RPMI7951 (cell line): ENCODE measurements at regions not wholly inside any gene's neighbourhood (a gene's known extent, or its start where the extent isn't known, plus 50 kb on each side); places are given as distances from the start of the nearest gene placed in this dataset.
"Not testable (repeated sequence)": the region's sequence is repeated elsewhere in the genome, so short reads cannot be mapped to it uniquely, and the experiment has no call there.

Experiments used
- DNase-seq: peaks from one replicate; pipeline ENCODE4 v3.0.0-alpha.2; 2012; ENCODE audit warnings: low read depth

GRCh38 chr18:67135981-67136380 lies 380.5 kb downstream of the DSEL start:
- peak; percentile 15 for DNase-seq

- DNase-seq = no peak
Observed at GRCh38 chr18:67134911-67135310, 381.6 kb downstream of the DSEL start.

DNA sequence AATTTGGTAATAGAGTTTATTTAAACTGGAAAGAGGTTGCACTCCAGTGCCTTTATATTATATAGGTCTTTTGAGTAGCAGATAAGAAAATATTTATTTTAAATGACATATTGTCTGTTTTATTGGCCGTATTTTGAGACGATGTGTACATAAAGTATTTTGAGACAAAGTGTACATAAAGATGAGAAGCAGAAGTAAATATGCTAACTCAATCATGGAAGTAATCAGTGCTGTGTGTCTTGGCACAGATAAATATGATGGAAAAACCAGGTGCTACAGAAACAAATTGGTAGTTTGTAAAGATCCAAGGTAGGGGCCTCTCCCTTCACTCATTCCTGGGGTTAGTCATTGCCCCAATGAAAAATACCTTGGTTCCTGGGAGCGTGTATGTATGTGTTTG lies 382.9 kb downstream of the DSEL start:
- no peak for DNase-seq

DNA sequence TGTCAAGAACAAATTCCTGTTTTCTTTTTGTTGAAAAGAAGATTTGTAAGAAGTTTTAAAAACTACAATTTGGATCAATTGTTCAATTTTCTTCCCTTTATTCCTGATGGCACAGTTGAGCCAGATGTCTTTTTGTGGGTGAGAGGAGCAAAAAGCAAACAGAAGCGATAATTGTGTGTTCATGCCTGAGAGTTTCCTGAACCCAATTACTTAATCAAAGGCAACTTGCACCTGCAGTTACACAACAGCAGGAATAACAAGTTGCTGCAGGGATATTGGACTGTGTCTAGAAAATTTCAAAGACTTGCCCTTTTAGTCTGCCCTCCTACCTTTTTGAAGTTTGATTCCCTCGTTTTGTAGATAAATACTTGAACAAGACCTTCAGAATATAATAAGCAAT lies 383.6 kb downstream of the DSEL start:
- DNase-seq = no peak

DNA sequence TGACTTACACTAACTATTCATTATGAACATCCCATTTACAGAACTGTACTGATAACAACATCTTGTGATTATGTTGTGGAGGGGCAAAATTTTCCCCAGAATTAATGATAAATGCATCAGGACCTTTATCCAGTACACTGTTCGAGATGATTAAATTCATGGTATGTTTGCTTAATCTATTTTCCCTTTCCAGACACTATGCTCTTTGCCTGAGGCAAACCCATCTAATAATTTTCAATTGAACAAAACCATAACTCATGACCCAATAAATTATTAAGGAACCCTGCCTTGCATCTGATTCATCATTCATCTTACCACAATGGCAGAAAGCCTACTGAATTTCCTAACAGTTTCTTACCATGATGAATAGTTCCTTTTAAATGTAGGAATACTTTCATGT lies 385.0 kb downstream of the DSEL start:
- DNase-seq = no peak

- DNase-seq = not testable (repeated sequence)
Observed at GRCh38 chr18:67126751-67127150, 389.8 kb downstream of the DSEL start.

DNA sequence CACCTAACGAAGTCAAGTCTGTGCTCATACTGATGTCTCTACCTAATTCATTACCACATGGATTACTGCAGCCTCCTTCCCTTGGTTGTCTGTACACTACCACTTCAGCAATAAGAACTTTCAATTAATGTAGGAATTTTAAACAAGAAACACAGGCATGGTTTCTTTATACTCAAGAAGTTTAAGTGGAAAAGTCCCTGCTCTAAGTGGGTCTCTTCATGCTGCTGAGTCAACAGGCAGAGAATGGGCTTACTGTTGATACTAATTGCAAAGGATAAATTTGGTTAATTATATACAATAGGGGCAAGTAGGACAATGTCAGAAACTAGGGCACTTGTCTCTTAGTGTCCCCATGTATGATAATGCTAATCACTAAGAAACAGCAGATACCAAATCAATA lies 392.6 kb downstream of the DSEL start:
- DNase-seq = no peak

DNA sequence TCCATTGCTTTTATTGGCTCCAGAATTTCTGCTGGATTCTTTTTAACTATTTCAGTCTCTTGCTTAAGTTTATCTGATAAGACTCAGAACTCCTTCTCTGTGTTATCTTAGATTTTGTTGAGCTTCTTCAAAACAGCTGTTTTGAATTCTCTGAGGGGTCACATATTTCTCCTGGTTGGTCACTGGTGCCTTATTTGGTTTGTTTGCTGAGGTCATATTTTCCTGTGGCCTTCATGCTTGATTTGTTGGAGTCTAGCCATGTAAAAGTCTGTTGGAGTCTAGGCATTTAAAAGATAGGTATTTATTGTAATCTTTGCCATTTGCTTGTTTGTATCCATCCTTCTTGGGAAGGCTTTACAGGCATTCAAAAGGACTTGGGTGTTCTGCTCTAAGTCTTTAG lies 398.7 kb downstream of the DSEL start:
- DNase-seq = no peak

DNA sequence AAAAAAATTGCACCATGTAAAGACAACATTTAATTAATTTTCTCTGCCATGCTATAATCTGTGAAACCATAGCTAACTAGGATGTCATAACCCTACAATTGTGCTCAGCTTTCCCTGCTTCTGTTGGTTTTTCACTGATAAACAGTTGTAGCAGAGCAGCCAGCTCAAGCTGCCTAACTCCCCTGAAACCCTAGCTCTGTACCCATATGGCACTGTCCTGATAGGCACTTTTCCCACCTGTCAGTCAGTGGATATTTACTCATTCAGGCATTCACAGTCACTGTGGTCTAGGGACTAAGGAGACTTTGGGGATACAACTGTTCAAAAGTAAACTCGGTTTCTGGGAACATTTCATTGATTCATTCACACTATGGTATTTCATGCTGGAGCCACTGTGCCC lies 407.0 kb downstream of the DSEL start:
- DNase-seq = no peak

DNA sequence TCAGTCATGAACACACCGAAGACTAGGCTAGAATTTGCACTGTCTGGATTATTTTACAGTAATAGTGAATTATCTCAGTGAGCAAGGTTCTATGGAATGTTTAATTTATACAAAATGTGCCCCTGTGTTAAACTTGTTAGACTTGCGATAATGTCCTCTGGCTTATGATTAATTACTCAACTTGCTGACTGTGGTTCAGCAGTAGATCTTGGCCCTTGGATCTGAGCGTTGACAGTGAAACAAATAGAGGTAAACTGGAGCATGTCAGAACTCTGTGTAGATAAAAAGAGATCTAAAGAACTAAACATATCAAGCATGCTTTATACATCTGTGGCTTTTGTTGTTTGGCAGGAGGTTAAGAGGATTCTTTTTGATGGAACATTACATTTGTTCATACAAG lies 407.6 kb downstream of the DSEL start:
- no peak for DNase-seq

GRCh38 chr18:67104700-67105284 lies 411.7 kb downstream of the DSEL start:
- peak; percentile 8 for DNase-seq

DNA sequence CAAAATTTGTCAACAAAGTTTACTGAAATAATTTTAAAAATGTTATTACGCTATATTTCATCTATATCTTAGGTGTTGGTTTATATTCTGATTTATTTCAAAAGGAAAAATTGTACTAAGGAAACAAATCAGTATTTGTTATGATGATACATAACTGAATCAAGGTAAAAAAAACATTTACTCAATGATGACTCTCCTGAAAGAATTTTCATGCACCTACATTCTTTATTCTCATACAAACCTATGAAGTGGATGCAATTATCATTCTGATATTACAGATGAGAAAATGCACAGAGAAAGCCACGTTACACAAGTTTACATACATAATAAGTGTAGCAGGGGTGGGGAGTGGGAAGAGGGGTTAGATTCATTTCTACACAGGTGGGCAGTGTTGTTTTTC lies 422.4 kb downstream of the DSEL start:
- no peak for DNase-seq

DNA sequence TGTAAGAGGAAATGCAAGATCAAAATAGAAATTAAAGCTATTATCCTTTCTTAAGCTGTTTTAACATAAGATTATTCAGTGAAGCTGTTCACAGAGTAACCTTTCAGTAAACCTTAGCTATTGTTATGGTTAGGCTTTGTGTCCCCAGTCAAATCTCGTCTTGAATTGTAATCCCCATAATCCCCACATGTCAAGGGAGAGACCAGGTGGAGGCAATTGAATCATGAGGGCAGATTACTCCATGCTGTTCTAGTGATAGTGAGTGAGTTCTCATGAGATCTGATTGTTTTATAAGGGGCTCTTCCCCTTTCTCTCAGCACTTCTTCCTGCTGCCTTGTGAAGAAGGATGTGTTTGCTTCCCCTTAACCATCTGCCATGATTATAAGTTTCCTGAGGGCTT lies 424.4 kb downstream of the DSEL start:
- no peak for DNase-seq

DNA sequence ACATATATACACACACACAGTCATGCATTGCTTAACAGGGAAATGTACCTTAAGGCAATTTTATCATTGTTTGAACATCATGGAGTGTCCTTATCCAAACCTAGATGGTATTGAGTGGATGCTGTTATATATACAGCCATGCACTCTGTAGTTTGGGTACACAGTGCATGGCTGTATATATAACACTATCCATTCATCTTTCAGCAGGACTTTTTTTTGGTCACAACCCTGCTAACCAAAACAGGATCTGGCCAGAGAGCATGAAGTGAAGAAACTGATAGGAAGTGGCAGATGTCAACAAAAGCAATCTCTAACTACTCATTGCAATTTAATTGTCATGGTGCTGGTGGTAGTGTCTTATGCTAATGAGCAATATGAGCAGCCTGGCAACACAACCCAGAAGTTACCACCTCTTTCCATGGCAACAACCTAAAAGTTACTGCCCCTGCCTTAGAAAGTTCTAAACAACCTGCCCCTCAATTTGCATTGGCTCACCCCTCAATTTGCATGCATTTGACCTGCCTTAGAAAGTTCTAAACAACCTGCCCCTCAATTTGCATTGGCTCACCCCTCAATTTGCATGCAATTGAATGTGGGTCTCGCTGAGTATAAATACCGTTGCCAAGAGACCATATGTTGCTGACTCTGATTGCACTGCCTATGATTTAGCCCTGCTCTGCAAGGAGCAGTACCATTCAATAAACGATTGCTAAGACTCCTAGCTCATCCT lies 434.9 kb downstream of the DSEL start:
- DNase-seq = no peak

GRCh38 chr18:67080601-67081000 lies 435.9 kb downstream of the DSEL start:
- no peak for DNase-seq

DNA sequence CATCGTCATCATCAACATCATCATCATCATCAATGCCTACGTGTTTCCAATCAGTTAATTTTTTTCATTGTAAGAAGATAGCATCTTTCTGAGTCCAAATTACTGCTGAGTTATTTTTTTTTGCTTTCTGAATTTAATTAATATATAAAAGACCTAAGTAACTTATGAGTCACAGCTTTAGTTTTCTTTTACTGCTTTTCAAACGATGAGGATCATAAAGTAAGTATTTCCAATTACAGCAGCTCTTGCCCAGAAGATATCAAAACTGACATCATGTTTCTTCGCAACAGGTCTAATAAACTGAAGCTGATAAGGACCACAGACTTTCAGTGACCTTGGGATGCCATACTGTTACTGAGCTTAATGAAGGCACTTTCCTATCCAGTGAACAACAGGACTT lies 442.2 kb downstream of the DSEL start:
- no peak for DNase-seq

DNA sequence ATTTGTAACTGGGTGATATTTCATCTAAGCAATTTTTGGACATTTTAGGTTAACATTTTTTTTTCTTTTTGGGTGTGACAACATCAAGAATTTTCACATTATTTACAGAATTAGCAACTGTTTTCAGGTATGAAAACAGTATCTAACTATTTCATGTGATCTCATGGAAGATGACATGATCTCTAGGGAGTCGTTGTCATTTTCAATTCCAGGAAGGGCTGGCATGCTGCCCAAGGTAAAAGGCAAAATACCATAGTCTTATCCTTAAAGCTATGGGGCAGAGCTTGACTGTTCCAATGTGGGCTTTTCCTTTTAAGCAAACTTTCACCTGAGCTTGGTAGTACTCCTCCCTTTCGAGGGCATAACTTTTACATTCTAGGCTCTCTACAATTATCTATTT lies 443.7 kb downstream of the DSEL start:
- DNase-seq = no peak

DNA sequence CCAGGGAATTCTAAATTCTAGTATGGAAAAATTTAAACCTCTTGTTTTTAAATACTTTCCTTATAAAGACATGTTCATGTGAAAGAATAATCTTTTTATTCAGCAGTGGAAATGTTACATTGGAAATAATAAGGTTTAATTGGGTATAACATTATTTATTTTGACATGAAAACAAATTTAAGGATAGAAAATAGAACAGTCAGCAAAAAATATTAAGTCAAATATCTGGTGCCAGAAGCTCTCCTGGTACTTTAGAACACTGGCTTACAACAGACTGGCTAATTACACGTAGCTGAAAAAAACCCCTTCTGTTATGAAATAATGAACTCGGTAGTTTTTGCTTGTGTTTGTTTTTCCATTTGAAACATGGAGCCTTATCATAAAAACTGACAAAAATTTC lies 447.9 kb downstream of the DSEL start:
- DNase-seq = no peak

DNA sequence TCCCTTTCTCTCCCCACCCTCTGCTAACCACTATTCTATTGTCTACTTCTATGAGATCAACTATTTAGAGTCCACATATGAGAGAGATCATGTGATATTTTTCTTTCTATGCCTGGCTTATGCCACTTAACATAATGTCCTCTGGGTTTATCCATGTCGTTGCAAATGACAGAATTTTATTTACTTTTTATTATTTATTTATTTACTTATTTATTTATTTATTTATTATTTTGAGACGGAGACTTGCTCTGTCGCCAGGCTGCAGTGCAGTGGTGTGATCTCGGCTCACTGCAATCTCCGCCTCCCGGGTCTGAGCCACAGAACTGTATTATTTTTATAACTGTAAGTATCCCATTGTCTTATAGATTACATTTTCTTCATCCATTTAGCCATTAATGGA lies 443.4 kb upstream of the CDH19 start:
- DNase-seq = no peak

DNA sequence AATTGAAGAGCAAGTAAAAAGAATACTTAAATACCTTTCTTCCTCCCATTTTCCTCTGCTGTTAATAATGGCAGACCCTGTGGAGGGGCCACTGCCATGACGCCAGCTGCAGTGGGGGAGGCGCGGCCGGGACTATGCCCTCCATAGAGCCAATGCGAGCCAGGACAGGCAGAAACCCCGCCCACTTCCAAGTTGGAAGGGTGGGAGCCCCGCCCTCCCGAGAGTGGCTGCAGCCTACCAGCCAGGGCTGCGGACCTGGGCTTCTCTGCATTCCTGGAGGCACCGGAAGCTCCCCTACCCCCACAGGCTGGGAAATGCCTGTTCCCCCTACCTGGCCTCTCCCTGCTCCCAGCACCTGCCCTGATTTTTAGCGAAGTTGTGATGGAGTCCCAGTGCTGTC lies 439.4 kb upstream of the CDH19 start:
- no peak for DNase-seq

DNA sequence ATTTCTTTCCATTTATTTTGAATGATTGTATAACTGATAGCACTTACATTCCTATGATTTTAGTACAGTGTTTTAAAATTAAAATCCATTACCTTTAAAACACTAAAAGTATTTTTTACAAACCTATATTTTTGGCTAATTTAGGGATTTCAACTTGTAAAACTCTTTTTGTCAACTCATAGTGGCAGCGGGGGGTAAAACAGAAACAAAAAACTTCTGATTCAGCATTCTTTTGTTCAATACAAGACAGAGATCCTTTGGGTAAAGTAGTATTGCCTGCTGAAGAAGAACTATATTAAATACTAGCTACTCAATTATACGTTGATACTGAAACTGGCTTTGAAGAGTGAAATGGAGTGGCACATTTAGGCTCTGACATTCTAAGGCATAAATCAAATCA lies 437.4 kb upstream of the CDH19 start:
- no peak for DNase-seq

- DNase-seq = no peak
Observed at GRCh38 chr18:67035026-67035425, 431.1 kb upstream of the CDH19 start.

DNA sequence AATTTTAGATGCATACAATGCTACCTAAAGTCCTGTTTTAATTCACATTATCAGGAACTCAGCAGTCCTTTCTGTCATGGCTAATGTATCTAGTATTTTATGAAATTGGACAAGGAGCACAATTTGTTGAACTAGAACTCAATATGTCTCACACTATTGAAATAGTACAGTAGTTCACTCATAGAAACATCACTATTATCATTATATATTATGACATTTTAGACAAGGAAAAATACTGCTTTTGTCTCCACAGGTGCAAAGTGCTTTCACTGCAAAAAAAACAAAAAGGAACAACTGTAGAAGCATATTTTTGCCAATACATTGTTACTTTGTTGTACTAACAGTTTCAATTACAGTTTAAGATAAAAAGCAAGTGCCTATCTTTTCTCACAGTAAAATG lies 419.2 kb upstream of the CDH19 start:
- no peak for DNase-seq

DNA sequence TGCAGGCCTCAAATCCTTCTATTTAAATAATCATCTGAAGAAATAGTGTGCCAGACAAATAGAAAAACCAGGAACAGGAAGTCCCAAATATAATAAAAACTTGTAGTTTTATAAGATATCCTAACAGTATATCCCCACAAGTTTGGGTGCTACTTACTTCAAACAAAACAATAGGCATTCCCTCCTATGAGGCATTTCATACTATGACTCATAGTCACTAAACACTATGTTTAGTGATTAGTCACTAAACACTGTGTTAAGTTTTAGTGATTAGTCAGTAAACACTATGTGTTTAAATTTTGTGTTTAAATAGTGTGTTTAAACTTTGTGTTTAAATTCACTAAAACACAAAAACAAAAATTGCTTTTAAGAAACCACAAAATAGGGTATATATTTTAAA lies 407.0 kb upstream of the CDH19 start:
- DNase-seq = no peak
